GM19463 (cell line): ENCODE measurements at regions not wholly inside any gene's neighbourhood (a gene's known extent, or its start where the extent isn't known, plus 50 kb on each side); places are given as distances from the start of the nearest gene placed in this dataset.

ENCODE experiments used
- ATAC-seq: cut with Tn5 transposase; IDR thresholded peaks from one replicate; pipeline ENCODE4 v1.9.1; 2021; ENCODE audit warnings: mild to moderate bottlenecking, moderate library complexity; ENCODE audit not compliant: unreplicated experiment

GRCh38 chr16:77590707-77591106, 131.6 kb upstream of the NUDT7 start:
- ATAC-seq, result no peak

GRCh38 chr16:77591347-77591746, 131.0 kb upstream of the NUDT7 start:
- ATAC-seq, result no peak

GRCh38 chr16:77592021-77592420, 130.3 kb upstream of the NUDT7 start:
- no peak for ATAC-seq

- no peak for ATAC-seq
Measured at GRCh38 chr16:77594057-77594456, 128.3 kb upstream of the NUDT7 start.

- no peak for ATAC-seq
Measured at GRCh38 chr16:77594799-77595596, 127.3 kb upstream of the NUDT7 start.

GRCh38 chr16:77596261-77596660, 126.1 kb upstream of the NUDT7 start:
- ATAC-seq, result no peak

GRCh38 chr16:77599793-77600415, 122.4 kb upstream of the NUDT7 start:
- ATAC-seq, result no peak

- ATAC-seq, result no peak
Measured at GRCh38 chr16:77600555-77600954, 121.8 kb upstream of the NUDT7 start.

- ATAC-seq, result no peak
Measured at GRCh38 chr16:77603656-77604055, 118.7 kb upstream of the NUDT7 start.

GRCh38 chr16:77610496-77610895, 111.8 kb upstream of the NUDT7 start:
- no peak for ATAC-seq

GRCh38 chr16:77611386-77611785, 110.9 kb upstream of the NUDT7 start:
- ATAC-seq, result no peak

- ATAC-seq, result no peak
Measured at GRCh38 chr16:77612596-77612995, 109.7 kb upstream of the NUDT7 start.

- no peak for ATAC-seq
Measured at GRCh38 chr16:77613095-77613494, 109.2 kb upstream of the NUDT7 start.

- no peak for ATAC-seq
Measured at GRCh38 chr16:77617553-77617952, 104.8 kb upstream of the NUDT7 start.

- no peak for ATAC-seq
Measured at GRCh38 chr16:77617996-77618395, 104.3 kb upstream of the NUDT7 start.

- no peak for ATAC-seq
Measured at GRCh38 chr16:77618951-77619350, 103.4 kb upstream of the NUDT7 start.

- no peak for ATAC-seq
Measured at GRCh38 chr16:77624085-77624484, 98.2 kb upstream of the NUDT7 start.

- ATAC-seq, result no peak
Measured at GRCh38 chr16:77636615-77637014, 85.7 kb upstream of the NUDT7 start.

- ATAC-seq, result no peak
Measured at GRCh38 chr16:77637940-77638339, 84.4 kb upstream of the NUDT7 start.

- ATAC-seq, result no peak
Measured at GRCh38 chr16:77643176-77643575, 79.1 kb upstream of the NUDT7 start.

GRCh38 chr16:77645764-77646163, 76.5 kb upstream of the NUDT7 start:
- no peak for ATAC-seq

- ATAC-seq, result no peak
Measured at GRCh38 chr16:77647726-77648125, 74.6 kb upstream of the NUDT7 start.

GRCh38 chr16:77650761-77651160, 71.6 kb upstream of the NUDT7 start:
- ATAC-seq, result no peak
